Neural crest cell (in vitro differentiated cells): ENCODE measurements at regions not wholly inside any gene's neighbourhood (a gene's known extent, or its start where the extent isn't known, plus 50 kb on each side); places are given as distances from the start of the nearest gene placed in this dataset.

ENCODE experiments used
- DNase-seq: peaks from one replicate; pipeline ENCODE4 v3.0.0; 2021; ENCODE audit warnings: low read depth, mixed read lengths, low spot score
- H3K27ac Mint-ChIP-seq: one replicate; pipeline ENCODE4 v1.8.0; 2021; ENCODE audit warnings: mild to moderate bottlenecking, mixed read lengths; ENCODE audit not compliant: unreplicated experiment
- H3K27me3 Mint-ChIP-seq: 2 replicates; pipeline ENCODE4 v1.8.0; 2021; ENCODE audit warnings: low read depth, mild to moderate bottlenecking, mixed read lengths
- H3K36me3 Mint-ChIP-seq: 2 replicates; pipeline ENCODE4 v1.8.0; 2021; ENCODE audit warnings: low read depth, mild to moderate bottlenecking, mixed read lengths
- H3K4me1 Mint-ChIP-seq: 2 replicates; pipeline ENCODE4 v1.8.0; 2021; ENCODE audit warnings: mixed read lengths
- H3K4me3 Mint-ChIP-seq: one replicate; pipeline ENCODE4 v1.8.0; 2021; ENCODE audit warnings: mild to moderate bottlenecking, mixed read lengths
- H3K9me3 Mint-ChIP-seq: 2 replicates; pipeline ENCODE4 v1.8.0; 2021; ENCODE audit warnings: mixed read lengths
- CTCF ChIP-seq: fragments of 200-600 bp; sonication (generic); conservative IDR thresholded peaks from 2 replicates; pipeline ENCODE4 v1.5.0; 2021; ENCODE audit warnings: antibody characterized with exemption, mild to moderate bottlenecking

- Mint-ChIP-seq H3K27ac (no peak overlapping the region), H3K36me3 (no peaks in the 10 kb centered on the region), H3K4me3 (no peak overlapping the region), H3K9me3 (peaks cover 3% of the 10 kb centered on the region), H3K27me3 (peaks cover 2% of the 10 kb centered on the region), H3K4me1 (no peaks in the 10 kb centered on the region)
- DNase-seq: no peak
- no peak for TF ChIP-seq CTCF
These were observed 545.1 kb upstream of the C16orf82 start for GRCh38 chr16:26521626-26522025.

GRCh38 chr16:26524281-26524680 lies 542.4 kb upstream of the C16orf82 start:
- Mint-ChIP-seq H3K27ac (no peak overlapping the region), H3K9me3 (peaks cover 3% of the 10 kb centered on the region), H3K36me3 (no peaks in the 10 kb centered on the region), H3K4me1 (no peaks in the 10 kb centered on the region), H3K4me3 (no peak overlapping the region), H3K27me3 (peaks cover 2% of the 10 kb centered on the region)
- no peak for DNase-seq
- no peak for TF ChIP-seq CTCF

GRCh38 chr16:26524846-26525245 lies 541.9 kb upstream of the C16orf82 start:
- H3K4me3 Mint-ChIP-seq: no peak overlapping the region
- no peak overlapping the region for H3K27ac Mint-ChIP-seq
- peaks cover 2% of the 10 kb centered on the region for H3K27me3 Mint-ChIP-seq
- no peak for TF ChIP-seq CTCF
- DNase-seq: no peak
- no peaks in the 10 kb centered on the region for H3K4me1 Mint-ChIP-seq
- peaks cover 3% of the 10 kb centered on the region for H3K9me3 Mint-ChIP-seq
- H3K36me3 Mint-ChIP-seq: no peaks in the 10 kb centered on the region

GRCh38 chr16:26525856-26526255 lies 540.9 kb upstream of the C16orf82 start:
- peaks cover 2% of the 10 kb centered on the region for H3K27me3 Mint-ChIP-seq
- no peaks in the 10 kb centered on the region for H3K36me3 Mint-ChIP-seq
- no peak overlapping the region for H3K27ac Mint-ChIP-seq
- no peak for TF ChIP-seq CTCF
- H3K9me3 Mint-ChIP-seq: peaks cover 3% of the 10 kb centered on the region
- H3K4me1 Mint-ChIP-seq: no peaks in the 10 kb centered on the region
- no peak overlapping the region for H3K4me3 Mint-ChIP-seq
- no peak for DNase-seq

- Mint-ChIP-seq H3K4me3 (no peak overlapping the region), H3K36me3 (no peaks in the 10 kb centered on the region), H3K27ac (no peak overlapping the region), H3K9me3 (peaks cover 3% of the 10 kb centered on the region), H3K4me1 (no peaks in the 10 kb centered on the region), H3K27me3 (peaks cover 2% of the 10 kb centered on the region)
- DNase-seq: no peak
- no peak for TF ChIP-seq CTCF
These were observed 540.1 kb upstream of the C16orf82 start for GRCh38 chr16:26526633-26527032.
